Germinal center (tissue), 1 donor: ENCODE measurements at regions not wholly inside any gene's neighbourhood (a gene's known extent, or its start where the extent isn't known, plus 50 kb on each side); places are given as distances from the start of the nearest gene placed in this dataset.

Experiments
- DNase-seq: peaks from one replicate; pipeline ENCODE4 v3.0.0; 2012; ENCODE audit warnings: mixed read lengths, low spot score

- no peak for DNase-seq
Observed at GRCh38 chrX:112910418-112910817, 69.8 kb upstream of the AMOT start.

- DNase-seq: no peak
Observed at GRCh38 chrX:112901869-112902725, 61.5 kb upstream of the AMOT start.

- no peak for DNase-seq
Observed at GRCh38 chrX:112896051-112896450, 55.4 kb upstream of the AMOT start.
